IPS-11a (cell line): ENCODE measurements at regions not wholly inside any gene's neighbourhood (a gene's known extent, or its start where the extent isn't known, plus 50 kb on each side); places are given as distances from the start of the nearest gene placed in this dataset.

Experiments
- H3K4me3 ChIP-seq: one replicate; pipeline ENCODE4 v1.5.1; 2013; ENCODE audit warnings: low read depth, low read length, control low read depth

DNA sequence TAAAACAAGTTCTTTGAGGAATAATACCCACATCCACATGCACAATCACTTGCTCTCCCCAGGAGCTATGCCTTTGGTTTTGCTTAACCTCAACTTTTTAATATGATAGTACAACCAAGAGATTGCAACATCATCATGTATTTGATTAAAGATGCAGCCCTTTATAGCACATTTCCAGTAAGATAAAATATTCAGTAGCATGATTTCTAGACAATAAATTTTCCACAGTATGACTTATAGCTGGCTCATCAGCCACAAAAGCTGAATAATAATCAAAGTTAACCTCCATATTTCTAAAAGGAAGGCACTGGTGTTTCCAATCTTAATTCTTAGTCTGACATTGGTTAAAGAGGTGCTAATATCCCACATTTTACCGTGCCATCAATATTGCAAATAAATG, 622.5 kb downstream of the TBL1XR1 start:
- H3K4me3 ChIP-seq: no peak overlapping the region

DNA sequence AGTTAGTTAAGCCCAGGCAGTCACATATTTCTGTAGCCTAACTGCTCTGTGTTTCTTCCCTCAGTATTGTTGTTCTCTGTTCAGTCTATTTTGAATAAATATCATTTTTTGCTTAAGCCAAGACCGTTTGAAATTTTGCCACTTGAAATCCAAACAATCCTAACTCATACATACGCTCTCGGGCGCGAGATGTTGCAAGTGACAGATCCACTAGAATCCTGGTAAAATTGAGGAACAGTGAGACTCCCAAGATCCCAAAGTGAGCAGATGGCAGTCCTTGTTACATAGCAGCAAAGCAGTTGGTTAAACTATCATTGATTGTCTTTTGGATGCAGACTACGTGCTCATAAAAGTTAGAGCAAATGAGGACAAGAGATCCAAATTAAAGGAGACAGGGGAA, 625.4 kb downstream of the TBL1XR1 start:
- H3K4me3 ChIP-seq: no peak overlapping the region

DNA sequence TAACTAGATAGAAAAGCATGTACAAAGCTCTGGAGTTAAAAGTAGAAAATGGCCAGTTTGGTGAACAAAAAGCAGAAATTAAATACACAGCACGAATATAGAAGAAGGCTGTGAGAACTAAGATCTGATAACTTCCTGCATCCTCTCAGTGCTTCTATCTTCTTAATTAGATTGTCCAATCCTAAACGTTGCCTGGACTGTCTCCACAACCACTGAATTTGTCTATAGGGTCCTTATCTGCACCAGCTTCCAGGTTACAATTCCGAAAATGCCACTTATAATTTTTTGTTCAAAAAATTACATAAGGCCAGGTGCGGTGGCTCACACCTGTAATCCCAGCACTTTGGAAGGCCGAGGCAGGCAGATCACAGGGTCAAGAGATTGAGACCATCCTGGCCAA, 626.3 kb downstream of the TBL1XR1 start:
- no peak overlapping the region for H3K4me3 ChIP-seq

DNA sequence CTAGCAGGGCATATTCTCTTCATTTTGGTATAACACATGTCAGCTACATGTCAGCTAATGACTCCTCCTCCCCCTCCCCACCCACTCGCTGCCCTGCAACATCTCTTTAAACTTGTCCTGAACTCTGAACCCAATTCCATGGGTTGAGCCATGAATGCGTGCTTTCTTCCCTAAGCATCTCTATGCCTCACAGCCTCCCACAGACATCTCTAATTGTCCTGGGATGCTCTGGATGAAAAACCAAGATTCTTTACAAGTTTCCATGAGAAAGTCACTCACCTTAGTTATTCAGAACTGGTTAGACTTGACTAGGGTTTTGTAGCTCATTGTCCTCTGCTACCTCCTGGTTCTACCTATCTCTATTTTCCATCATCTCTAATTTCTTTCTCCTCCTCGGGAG, 629.1 kb downstream of the TBL1XR1 start:
- no peak overlapping the region for H3K4me3 ChIP-seq

DNA sequence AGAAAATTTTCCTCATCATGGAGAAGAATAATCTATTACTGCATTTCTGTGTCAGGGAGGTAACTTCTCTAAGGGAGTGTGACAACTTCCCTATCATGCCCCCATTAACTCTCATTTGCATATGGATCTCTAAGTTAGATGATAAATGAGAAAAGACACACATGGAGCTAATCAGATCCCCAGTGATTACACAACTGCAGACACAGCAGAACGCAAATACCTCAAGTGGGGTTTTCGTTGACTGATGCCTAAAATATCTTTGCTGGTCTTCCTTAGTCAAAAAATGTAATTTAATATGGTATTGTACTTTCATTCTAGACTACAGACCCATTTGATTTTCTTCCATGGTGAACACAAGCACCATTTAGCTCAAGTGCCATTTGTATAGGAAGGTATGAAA, 630.5 kb downstream of the TBL1XR1 start:
- H3K4me3 ChIP-seq: no peak overlapping the region

DNA sequence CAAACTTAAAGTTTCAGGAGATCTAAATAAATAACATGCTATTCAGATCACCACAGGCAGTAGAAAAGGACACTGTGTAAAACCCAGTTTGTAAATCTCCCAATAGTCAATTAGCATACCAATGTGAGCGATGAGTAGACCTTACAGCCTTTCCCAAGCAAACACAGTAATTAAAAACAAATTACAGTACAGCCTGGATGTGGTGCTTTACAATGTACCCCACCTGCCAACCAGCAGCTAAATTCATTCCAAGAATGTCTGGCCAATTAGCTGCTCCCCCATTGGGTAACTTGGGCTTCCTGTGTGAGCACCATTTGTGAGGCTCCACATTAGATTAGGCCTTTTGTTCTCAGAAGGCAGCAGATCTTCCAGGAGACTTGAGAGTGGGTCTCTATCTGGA, 635.0 kb downstream of the TBL1XR1 start:
- H3K4me3 ChIP-seq: no peak overlapping the region

DNA sequence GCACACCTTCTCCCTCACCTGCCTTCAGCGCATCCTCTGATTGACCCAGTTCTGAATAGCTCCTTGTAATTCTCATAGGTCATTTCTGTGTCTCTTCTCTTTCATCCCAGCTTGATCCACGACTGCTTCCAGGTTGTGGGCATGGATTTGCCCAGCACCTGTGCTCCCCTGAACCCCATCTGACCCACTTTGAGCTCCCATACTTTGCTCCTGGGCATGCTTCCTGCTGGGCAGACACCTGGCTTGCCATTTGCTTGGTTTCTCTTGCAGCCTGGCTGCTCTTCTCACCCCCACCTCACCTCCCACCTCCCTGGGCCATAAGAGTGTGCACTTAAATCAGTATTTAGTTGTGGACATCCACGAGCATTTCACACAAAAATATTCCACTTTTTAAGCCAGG, 635.5 kb downstream of the TBL1XR1 start:
- H3K4me3 ChIP-seq: no peak overlapping the region

DNA sequence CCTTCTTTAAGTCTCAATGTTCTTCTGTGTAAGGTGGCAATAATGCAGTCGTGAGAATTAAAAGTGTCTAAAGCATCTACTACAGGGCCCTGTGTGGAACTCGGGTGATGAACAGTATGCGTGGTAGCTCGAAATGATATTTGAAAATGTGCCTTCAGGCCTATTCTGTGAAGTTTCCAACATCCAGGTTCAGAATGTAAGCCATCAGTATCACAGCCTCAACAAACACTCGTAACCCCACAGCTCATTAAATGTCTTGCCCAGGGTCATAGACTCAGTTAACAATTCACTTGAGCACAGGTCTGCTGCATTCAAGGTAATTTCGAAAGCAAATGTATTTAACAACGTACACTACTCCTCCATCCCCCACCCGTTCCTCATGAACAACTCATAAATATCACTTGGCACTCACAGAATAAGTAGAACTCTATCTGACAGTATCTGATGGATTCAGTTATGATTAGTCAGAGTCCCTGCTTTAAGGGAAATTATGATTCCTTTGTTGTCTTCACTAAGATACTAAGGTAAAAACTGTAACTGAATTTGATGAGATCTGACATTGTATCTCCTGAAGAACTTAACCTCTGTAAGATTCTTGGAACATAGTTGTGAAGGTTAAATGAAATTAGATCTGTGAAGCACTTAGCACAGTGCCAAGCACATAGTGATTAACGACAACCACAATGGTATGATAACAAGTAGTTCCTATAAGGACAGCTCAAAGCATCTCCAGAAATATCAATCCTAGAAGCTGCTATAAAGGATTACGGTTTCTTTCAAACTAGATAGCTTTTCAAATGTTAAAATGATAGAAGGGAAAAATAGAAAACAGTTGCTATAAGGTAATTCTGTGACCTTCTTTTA, 642.3 kb downstream of the TBL1XR1 start:
- no peak overlapping the region for H3K4me3 ChIP-seq

DNA sequence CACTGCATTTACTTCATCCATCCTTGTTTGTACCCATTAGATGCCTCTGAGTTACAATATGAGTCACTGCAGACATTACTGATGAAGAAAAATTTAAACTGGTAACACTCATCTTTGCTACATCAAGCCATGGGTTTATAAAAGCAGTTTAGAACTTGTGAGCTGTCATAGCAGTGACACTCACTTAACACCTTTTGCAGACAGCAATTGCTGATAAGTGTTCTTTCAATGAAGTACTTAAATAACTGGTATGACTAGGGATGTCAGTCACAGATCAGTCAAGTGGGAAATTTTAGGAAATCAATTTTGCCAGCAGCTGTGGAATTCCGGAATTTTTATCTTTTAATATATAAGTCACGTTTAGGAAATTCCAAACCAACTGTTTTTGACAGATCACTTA, 643.0 kb downstream of the TBL1XR1 start:
- H3K4me3 ChIP-seq: no peak overlapping the region

DNA sequence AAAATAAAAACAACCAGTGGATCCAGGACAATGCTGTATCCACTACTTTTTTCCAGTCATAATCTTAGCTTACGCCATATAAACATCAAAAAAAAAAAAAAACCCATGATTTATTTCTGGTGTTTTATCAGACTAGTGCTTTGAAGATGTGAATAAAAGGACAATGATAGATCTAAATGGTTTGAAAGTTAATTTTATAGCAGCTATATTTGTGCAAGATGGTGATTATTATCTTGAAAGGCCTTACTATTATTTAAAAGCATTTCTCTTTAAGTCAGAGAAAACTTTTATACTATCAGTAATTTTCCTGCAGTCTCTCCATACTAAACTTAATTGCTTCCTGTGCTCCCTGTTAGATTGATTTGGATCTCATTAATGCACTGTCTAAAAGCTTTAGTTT, 670.3 kb downstream of the TBL1XR1 start:
- no peak overlapping the region for H3K4me3 ChIP-seq

DNA sequence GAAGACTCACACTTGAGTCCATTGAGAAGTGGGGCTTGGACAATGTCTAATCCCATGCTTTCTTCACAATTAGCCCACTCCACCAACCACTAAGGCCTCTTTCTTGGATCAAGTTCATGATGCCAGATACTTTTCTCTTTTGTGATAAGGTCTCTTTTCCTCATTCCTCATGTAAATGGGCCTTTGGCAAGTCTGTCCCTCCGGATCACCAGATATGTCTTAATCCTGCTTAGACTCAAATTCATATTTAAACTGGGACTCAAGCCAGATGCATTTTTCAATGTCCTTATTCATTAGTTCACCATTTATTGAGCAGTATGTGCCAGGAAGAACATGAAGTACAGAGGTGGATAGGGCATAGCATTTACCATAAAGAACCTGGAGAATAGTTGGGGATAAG, 671.1 kb downstream of the TBL1XR1 start:
- no peak overlapping the region for H3K4me3 ChIP-seq

DNA sequence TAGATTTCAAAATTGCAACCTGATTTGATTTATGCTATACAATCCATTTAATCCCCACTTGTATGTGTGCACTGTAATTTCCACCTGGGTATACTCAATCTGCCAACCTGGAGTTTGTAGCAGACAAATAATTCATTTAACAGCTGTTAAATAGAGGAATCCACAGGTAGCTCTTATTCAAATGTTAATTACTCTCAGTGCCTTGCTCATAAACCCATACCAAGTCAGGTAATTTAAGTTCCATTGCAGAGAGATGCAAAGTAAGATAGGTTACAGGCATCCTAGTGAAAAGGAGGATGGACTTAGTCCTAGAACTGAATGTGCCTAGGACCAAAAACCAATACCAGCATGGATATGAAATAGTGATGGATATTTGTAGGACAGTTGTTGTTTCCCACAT, 674.2 kb downstream of the TBL1XR1 start:
- H3K4me3 ChIP-seq: no peak overlapping the region

DNA sequence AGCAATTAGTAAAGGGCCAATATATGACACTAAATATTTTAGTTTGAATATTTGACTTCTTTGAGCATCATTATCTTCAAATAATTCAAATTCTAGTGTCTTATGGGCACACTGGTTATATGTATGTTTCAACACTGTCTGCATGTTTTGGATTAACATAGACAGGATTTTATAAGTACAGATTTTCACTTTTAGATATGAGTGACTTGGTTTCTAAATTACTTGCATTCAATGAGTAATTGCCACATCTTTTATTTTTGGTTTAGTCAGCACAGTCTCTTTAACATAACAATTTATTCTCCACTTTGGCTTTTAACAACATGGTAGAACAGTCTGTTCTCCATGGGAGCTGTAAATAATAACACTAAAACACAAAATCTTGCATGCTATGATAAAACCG, 674.8 kb downstream of the TBL1XR1 start:
- H3K4me3 ChIP-seq: no peak overlapping the region

DNA sequence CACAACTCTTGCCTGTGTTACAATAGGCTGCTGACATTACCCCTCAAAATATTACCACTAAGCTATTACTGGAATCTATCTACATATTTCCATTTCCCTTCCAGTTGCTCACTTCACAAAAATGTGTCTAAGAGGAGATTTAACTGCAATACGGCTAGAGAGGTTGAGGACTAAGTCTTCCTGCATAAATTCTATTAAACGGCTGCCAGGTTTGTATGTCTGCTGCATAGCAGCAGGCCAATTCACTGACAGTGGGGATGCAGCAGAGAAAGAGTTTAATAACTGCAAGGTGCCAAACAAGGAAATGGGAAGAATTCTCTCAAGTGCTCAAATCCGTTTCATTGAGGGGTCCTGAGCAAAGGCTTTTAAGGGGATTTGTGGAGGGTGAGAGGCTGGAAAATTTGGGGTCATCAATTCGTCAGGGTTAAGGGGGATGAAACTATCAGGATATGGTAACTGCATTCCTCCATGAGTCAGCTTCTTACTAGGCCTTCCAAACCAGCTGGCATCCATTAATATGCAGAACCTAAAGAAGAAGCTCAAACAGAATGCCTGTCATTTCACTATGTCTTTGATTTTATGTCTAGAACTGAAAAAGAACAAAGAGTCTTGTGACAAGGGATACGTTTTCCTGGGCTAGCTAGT, 675.6 kb downstream of the TBL1XR1 start:
- no peak overlapping the region for H3K4me3 ChIP-seq

DNA sequence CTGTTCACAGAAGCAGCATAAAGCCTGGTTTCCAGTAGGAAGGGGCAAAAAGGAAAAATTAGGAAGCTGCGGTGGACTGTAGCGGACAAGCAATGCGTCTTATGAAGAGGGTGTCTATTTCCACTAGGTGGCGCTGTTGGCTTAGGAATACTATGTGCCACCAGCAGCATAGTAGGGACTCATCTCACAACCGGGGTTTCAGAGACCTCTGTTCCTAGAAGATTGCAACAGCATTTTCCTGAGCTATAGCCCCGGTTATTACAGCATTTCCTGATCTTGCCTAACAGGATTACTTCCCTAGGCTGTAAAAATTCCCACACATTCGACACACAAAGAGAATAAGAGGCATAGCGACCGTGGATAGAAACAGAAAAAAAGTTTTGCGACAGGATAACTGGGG, 683.0 kb downstream of the TBL1XR1 start:
- H3K4me3 ChIP-seq: no peak overlapping the region

DNA sequence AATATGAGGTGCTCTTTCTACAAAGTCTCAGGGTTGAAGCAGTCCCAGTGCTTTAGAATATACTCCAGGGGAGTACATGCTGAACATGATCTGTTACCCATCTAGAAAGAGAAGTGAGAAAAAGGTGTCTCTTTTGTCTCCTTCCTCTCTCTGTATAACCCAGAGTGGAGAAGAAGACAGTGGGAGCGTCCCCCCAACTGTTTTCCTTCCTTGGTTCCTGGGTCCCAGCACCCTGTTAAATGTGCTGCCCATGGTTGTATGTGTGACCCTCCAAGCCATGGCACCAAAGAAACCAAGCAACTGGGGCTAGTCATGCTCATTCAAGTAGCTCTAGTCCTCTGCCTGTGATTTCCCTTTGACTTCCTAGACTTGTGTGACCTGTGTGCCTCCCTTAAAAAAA, 683.7 kb downstream of the TBL1XR1 start:
- H3K4me3 ChIP-seq: no peak overlapping the region

DNA sequence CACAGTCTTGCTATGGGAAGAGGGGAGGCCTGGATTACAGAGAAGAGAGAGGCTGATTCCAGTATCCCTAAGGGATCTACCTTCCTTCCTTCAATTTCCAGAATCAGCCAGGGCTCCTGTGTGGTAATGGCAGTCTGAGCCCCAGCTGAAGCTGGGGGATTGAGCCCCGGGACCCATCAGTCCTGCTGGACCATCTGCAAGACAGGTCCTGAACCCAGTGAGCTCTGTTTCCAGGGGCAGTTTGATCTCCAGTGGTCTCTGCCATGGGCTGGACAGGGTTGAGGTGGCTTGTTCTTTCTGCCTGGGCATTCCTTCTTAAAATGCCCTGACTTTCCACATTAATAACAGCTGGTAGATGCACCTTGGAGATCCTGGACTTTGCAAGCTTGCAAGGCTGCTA, 685.2 kb downstream of the TBL1XR1 start:
- no peak overlapping the region for H3K4me3 ChIP-seq

DNA sequence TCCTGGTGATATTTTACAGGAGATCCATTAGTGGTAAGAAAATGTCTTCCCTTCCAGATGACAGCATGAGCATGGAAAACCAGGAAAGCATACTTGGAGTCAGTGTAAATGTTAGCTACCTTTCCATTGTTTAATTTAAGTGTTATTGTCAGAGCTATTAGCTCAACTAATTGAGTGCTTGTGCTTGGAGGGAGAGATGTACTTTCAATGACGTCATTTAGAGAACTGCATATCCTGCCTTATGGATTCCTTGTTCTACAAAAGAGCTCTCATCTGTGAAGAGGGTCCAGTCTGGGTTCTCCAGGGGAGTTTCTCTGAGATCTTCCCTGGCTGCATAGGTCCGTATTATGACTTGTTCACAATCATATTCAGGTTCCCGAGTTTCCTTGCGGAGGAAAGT, 687.2 kb downstream of the TBL1XR1 start:
- H3K4me3 ChIP-seq: no peak overlapping the region

DNA sequence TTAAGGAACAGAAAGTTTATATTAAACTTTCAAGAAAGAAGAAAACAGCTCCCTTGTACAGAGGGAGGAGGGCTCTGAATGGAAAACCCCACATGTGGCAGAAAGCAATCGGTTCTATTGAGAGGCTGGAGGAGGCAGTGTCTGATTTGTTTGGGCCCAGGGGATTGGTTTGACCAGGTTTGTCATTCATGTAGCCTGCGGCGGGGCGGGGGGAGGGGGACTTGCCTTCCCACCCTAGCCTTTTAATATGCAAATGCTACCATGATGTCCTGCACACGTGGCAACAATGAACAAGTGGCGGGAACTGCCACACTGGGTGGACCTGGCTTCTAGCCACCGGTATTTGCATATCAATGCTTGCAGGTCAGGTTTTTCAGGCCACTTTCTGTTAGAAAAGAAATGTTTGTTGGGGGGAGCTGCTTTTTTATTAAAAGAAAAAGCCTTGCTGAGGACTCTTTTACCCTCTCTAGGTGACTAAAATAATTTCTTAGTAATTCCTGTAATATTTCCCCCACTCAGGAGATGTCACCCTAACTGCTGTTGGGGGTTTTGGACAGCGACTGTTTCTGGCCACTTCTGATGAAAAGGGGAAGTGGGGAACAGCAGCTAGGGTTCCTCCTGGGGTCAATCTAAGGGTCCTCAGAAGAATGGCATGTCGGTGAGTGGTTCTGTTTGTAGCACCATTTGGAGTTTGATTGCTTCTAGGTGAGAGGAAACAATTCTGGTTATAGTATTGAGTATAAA, 691.2 kb downstream of the TBL1XR1 start:
- H3K4me3 ChIP-seq: no peak overlapping the region

DNA sequence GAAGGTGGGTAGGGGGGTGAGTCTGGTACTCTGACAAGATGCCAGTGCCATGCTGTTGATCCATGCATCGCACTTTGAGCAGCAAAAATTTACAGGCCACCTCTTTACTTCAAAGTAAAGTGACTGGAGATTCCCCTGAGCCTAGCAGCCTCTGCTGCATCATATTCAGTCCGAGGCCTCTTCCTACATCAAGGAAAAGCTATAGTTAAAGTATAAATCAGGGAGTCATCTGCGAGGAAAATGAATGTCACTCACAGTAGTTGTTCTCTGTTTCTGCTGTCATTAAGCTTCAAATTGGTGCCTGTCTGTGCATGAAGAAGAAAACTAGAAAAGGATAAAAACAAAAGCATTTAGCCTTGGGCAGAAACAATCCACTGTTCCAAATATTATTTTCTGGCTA, 706.2 kb downstream of the TBL1XR1 start:
- no peak overlapping the region for H3K4me3 ChIP-seq

DNA sequence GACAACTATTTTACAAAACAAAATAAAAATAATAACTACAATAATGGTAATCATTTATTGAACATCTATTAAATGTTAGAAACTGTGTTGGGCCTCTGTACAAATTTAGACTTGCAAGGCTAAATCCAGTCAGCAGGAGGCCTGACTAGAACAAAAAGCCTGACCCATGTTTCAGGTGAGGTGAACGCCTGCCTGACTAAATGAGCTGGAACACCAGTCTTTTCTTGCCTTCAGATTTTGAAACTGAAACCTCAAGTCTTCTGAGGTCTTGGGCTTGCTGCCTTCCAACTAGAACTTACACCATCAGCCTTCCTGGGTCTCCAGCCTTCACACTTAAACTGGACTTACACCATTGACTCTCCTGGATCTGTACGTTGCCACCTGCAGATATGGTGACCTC, 706.9 kb downstream of the TBL1XR1 start:
- H3K4me3 ChIP-seq: no peak overlapping the region

DNA sequence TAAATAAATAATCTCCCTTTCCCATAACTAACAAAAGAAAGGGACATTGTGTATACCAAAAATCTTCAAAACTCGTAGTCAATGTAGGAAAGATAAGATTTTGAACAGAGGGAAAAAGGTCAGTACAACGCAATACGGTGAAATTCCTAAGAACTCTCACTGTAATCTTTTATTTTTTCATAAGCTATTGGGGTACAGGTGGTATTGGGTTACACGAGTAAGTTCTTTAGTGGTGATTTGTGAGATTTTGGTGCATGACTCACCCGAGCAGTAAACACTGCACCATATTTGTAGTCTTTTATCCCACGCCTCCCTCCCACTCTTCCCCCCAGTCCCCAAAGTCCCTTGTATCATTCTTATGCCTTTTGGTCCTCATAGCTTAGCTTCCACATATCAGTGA, 718.0 kb downstream of the TBL1XR1 start:
- H3K4me3 ChIP-seq: no peak overlapping the region
